OCI-M1 (cell line): ENCODE measurements at regions not wholly inside any gene's neighbourhood (a gene's known extent, or its start where the extent isn't known, plus 50 kb on each side); places are given as distances from the start of the nearest gene placed in this dataset.
A peak's percentile ranks its signal among the peaks of the same experiment; 100 is the strongest.
"Not testable (repeated sequence)": the region's sequence is repeated elsewhere in the genome, so short reads cannot be mapped to it uniquely, and the experiment has no call there.

ENCODE experiments used
- DNase-seq: peaks from one replicate; lab custom pipeline; 2025; lab: John Stamatoyannopoulos, UW

DNA sequence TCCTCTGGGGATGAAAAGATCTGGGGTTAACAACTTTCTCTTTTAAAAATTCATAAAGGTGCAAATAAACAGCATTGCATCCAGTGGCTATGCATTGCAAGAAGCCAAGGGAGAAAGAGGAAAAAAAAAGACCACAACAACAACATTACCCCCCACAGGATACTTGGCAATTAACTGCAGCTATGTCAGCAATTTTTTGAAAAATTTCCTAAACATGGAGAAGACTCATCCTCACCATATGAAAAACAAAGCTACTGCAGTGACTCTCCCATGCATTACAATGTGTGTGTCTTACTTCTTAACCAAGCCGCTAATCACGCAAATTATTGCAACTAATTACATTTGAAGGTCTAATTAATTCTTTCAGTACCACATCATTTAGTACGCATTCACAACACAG, 309.8 kb upstream of the ZNF507 start:
- no peak for DNase-seq

DNA sequence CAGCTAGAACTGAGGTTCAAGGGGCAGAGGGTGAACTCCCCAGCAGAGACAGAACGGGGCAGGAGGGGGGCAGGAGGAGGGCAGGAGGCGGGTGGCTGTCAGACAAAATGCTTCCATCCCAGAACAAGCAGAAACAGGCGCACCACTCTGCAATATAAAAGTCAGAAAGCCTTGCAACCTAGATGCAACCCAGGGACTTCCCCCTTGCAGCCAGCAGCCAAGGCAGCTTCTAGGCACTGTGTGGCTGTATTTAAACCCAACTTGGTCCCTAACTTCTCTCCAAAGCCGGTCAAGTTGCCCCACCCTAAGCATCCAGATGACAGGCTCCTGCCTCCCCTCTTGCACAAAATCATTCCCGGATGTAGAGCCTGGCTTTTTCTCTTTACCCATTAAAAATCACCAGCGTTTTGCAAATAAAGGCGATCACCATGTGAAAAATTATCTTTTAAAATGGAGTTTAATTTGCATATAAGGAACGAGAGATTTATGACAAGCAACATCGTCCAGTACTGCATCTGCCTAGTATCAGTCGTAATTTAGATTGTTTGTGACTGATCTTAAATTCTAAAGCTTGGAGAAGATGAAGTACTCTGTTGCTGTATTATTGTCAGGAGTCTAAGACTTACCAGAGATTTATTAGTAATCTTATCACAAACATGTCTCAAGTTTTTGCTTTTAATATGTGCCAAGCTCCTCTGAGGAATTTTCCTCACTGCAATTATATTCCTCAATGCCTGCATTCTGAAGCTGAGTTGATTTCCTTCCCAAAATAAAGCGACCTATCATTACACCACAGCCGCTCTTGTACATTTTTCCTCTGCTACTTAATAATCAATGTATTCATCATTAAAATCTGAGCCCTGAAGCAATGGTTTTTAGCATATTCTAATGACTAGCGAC, 307.1 kb upstream of the ZNF507 start:
- DNase-seq, result no peak

DNA sequence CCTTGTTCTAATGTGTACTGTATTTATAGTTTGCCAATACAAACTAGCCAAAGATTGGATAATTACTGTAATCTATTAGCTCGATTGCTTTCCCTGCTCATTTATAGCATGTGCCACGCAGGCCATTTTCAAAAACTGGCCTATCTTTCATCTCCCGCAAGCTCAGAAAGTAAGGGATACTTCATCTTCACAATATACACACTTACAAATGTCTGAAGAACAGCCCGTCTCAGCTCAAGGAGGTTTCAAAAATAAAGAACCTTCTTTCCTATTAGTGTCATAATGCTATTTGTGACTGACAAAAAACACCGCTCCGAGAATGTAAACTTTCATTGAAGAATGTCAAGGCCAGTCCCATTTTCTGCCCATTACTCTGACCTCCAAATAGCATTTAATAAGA, 306.4 kb upstream of the ZNF507 start:
- DNase-seq, result no peak

DNA sequence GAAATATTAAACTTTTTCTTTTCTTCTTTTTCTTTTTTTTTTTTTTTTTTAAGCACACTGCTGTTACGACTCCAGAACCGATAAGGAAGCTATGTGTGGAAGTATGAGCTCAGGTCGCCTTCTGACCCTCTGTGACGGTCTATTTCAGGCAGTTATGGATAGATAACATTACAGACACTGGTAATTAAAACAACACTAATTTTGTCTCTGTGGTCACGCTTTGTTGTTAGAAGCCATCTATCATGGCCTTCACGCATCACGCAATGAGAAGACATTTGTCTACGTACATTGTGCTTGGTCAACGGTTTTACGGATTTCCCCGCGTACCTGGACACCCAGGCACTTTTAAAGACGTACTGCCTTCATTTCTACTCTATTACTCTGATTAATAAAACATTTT, 306.0 kb upstream of the ZNF507 start:
- DNase-seq, result no peak

DNA sequence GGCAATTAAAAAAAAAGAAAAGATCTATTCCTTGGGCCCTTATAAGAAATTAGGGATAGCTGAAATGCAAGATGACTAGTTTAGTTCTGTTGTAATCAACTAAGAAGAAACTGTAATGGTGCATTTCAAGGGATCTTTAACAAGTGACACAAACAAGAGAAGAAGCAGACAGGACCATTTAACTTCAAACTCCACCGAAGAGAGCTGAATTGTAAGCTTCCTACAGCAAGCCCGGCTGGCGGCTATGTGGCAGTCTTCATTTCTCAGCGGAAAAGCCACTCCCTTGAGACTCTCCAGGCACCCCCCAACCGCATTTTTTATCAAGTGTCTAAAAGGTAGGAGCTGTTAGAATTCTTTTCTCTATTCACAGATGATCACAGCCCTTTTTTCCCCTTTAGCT, 305.2 kb upstream of the ZNF507 start:
- DNase-seq, result no peak

DNA sequence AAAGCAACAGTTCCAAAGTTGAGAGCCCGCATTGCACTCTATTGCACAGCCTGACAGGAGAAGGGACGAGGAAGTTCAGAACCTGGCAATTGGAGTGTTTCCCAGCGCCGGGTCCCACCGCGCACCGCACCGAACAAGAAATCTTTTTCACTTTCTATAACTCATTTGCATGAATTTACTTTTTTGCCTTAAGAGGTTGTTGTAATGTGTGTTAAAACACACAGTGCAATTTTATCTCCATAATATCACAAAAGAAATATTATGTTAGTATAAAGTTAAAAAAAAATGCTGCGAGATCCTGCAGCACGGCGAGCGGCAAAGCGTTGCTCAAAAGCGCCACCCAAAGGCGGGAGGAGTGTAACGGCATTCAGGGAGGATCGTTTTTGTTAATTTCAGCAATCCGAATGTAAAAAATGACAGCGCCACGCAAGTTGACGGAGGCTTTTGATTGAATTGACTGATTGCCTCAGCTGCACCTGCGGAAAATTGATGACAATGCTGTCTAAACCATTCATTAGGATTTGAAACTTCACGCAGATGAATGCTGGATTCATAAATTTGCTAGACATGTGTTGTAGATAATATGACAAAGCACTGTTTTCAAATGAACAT, 303.6 kb upstream of the ZNF507 start:
- peak; percentile 13 for DNase-seq

DNA sequence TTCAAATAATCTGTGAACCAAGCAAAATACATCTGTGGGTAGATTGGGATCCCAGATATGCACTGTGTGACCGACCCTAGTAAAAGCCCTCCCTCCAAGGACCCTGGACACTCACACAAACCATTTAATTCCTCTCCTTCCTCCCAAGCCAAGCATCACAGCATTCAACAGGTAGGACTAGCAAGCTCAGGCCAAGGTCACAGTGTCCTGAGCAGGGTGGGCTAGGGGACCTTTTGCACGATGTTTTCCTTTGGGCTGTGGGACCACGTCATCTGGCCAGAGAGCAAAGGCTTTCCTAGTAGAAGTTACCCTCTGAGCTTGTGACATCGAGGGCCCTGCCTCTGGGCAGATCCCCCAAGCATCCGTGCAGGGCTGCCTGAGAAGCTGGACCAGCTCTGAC, 297.6 kb upstream of the ZNF507 start:
- DNase-seq, result no peak

DNA sequence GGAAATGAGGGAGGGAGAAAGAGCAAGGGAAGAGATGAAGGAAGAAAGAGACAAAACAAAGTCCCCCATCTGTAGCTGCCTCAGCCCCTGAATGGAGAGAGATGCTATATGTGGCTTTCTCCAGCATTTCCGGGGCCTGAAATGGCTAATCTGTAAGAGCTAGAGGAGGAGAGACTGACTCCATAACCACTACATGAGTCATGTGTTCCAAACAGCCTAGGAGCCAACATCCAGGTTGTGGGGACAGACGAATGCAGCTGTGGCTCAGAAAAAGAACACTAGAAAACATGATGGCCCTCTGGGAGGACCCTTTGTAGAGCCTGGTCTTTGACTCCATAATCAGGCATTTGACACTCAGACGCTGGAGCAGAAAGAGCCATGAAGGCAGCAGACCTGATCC, 292.0 kb upstream of the ZNF507 start:
- DNase-seq, result no peak

DNA sequence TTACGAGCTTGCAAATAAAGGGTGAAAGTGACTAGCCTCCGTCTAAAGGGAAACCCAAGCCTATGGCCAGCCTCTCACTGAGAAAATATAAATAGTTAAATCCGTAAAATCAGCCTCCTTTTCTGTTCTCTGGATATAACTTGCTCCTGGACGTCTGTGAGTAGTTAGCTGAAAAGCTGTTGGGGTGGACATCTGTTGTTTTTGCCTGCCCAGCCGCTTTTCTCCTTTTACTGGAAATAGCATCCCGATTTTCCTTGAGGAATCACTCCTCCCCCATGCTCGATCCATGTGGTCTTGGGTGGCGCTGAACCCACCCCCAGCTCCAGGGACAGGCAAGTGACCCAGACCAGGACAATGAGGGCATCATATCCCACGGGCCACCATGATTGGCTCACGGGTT, 291.5 kb upstream of the ZNF507 start:
- DNase-seq, result no peak

DNA sequence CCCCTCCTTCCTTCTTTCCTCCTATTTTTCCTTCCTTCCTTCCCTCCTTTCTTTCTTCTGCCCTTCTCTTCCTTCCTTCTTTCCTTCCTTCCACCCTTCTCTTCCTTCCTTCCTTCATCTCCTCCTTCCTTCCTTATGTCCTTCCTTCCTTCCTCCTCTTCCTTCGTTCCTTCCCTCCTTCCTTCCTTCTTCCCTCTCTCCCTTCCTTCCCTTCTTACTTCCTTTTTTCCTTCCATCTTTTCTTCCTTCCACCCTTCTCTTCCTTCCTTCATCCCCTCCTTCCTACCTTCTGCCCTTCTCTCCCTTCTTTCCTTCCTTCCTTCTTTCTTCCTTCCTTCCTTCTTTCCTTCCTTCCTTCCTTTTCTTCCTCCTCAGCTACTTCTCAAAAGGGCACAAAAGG, 287.3 kb upstream of the ZNF507 start:
- DNase-seq, result no peak

DNA sequence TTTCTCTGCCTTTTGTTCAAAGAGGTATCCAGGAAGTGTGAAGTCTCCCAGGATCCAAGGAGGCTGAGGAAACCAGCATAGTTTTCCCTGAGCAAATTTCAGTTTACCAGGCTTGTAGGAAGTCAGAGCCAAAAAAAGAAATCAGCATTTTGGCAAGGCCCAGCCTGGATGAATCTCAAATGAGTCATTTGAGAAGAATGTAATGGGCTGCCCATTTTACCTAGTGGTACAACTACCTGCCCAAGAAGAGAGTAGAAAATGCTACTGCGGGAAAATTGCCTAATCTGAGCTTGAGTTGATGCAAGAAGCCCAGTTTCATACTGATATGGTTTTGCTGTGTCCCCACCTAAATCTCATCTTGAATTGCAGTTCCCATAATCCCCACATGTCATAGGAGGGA, 284.1 kb upstream of the ZNF507 start:
- DNase-seq, result no peak

DNA sequence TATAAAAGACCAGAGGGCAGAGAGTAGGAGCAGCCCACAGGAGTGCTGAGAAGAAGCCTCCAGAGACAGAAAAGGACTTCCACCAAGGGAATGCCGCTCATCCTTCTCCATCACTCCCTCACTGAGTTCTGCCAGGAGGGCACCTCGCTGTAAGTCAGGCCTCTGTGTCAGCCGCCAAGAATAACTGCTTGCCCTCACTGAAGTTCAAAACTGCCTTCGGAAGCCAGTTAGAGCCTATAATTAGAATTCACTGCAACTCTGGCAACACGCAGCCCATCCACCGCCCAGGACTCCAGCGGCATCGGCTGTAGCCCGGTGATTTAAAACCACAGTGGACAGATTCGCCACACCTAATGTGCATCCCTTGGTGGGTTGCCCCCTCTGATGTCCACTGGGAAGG, 281.8 kb upstream of the ZNF507 start:
- no peak for DNase-seq

DNA sequence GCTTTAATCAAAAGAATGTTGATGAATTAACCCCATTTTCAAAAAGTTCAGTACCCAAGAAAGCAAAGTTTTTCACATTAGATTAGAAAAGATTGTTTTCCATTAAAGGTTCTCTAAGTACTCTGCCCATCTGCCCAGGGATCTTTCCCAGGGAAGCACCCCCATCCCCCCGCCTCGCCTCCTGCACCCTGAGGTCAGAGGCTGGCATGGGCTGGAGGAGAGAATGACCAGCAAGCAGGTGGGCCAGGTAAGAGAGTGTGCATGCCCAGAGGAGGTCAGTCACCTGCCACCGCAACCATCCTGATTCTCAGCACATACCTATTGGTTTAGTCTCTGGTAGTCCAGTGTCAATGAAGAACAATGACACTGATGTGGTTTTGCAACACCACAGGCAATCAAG, 279.4 kb upstream of the ZNF507 start:
- no peak for DNase-seq

DNA sequence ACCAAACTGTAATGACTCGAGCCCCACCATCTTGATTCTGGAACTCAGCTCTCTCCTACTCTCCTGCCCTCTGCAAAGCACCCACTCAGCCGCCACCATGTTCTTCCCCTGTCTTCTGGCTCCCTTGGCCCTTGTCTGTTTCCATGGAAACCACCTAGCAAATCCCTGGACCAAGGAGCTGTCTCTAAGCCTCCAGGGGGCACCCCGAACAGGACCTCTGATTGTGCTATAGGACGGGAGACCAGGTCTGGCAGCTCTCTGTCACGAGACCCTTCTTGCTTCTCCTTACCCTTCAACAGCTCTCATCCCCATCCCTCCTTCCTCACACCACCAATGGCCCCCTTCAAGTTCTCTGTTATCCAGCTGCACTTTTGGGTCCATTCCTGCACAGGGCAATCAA, 277.7 kb upstream of the ZNF507 start:
- no peak for DNase-seq

DNA sequence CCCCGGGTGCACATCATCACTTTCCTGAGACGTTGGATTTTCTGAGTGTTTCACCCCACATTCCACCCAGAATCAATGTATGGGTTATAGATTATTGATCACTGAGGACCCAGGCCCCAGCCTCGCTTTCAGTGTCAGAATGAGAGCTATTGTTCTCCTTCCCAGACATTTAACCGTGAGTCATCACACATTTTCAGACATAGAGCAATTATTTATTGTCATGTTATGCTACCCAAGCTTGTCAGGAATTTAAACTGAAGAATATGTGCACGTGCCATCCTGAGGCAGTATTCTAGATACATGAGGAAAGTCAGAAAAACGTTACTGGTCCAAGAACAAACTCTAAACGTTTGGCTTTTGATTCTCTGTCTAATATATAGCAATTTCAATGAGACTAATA, 276.6 kb upstream of the ZNF507 start:
- DNase-seq, result no peak

DNA sequence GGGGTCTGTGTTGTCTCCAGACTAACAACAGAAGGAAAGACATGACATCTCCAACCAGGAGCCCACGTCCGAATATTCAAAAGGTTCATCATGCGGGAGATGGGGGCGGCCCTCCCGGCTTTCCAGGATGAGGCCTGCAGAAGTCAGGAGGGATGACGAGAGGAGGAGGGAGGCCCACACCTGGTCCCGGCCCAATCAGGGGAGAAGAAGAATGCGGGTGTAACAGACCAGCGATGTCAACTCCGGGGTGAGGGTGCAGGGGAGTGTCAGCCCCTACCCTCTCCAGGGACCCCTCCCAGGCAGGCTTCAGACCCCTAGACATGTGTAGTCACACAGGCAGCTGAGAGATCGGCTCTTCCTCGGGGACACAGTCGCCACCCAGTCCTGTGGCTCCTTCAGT, 275.3 kb upstream of the ZNF507 start:
- no peak for DNase-seq

DNA sequence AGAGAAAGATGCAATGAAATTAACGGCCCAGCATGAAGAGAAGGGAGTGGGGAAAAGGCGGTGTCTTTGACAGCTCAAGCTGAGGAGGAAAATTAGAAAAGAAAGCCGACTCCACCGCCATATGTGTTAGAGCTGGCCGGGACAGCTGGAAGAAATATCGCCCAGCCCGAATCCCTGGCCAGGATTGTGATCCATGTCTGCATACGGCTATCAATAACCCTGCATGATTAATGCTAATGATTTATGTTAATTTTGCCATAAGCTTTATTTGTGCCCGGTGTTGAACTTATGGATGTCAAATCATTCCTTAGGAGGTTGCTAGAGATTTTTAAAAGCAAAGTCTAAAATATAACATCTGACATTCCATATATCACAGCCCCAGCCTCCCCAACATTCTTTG, 263.4 kb upstream of the ZNF507 start:
- no peak for DNase-seq

DNA sequence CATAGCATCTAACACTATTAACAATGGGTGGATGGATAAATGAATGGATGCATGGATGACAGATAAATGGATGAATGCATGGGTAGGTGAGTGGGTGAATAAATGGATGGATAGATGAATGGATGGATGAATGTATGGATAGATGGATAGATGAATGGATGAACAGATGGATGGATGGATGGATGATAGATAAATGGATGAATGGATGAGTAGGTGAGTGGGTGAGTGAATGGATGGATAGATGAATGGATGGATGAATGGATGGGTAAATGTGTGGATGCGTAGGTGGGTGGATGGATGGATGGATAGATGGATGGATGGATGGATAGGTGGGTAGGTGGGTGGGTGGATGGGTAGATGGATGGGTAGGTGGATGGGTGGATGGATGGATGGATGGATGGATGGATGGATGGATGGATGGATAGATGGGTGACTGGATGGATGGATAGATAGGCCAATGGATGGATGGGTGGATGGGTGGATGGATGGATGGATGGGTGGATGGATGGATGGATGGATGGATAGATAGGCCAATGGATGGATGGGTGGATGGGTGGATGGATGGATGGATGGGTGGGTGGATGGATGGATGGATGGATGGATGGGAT, 260.6 kb upstream of the ZNF507 start:
- not testable (repeated sequence) for DNase-seq

DNA sequence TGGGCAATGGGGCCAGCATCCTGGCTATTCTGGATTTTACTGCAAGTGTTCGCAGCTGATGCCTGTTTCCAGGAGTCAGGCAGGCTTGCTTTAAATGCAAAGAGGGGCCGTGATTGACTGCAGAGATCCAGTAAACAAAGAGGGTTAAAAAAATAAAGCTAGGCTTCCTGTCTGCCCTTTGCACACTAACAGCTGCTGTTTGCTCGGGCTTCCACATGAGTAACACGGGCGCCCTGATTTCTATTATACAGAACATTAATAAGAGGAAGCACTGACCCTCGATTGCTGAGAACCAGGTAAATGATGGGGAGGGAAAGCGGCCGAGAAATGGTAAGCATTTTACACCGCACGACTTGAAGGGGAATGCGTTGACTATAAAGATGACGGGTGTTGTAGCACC, 254.2 kb upstream of the ZNF507 start:
- no peak for DNase-seq

DNA sequence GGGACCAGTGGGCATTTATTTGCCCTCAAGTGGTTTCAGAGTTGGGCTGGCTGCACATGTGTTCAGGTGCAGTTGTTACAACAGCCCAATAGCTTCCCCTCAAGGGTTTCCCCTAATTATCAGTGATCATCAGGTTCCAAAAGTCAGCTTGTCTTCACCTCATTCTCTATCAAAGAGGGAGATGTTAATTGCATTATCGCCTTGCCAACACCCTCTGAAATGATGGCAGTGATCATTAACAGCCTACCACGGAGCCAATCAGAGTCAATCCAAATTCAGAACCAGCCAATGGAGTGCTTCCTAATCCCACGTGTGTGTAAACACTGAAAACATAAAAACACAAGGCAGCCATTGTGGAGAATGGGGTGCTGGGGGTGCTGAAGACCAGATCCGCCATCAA, 248.4 kb upstream of the ZNF507 start:
- DNase-seq, result no peak

DNA sequence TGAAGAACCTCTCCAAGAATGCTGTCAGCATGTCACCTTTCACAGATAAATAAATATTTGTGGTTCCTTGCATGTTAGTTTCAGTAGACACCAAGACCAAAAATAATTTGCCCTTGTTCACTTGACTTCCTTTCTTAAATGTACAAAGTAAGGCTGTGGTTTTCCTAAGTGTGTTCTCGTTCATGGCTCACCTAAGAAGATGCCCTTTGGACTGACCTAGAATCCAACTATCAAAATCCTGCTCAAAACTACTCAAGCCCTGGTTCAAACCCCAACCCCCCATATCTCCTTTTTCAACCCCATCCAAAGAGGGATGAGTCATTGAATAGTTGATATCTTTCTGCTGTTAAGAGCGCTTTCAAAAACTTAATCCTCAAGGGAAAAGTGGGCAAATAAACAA, 247.8 kb upstream of the ZNF507 start:
- DNase-seq, result no peak

DNA sequence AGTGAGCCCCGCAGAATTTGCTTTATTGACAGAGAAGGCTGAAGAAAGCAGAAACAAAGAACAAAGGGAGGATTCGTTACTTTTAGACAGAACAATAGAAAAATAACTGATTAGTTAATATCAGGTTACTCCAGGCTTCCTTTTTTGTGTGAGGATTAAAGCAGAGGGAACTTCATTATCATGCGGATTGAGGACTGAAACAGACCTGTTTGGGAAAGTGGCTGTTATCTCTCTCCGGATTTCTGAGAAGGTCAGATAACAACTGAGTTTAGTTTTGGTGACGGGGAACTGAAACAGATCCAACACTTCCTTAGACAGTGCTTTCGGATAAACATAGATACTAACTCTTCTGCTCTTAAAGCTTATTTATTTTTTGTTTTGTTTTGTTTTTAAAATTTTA, 246.4 kb upstream of the ZNF507 start:
- no peak for DNase-seq

DNA sequence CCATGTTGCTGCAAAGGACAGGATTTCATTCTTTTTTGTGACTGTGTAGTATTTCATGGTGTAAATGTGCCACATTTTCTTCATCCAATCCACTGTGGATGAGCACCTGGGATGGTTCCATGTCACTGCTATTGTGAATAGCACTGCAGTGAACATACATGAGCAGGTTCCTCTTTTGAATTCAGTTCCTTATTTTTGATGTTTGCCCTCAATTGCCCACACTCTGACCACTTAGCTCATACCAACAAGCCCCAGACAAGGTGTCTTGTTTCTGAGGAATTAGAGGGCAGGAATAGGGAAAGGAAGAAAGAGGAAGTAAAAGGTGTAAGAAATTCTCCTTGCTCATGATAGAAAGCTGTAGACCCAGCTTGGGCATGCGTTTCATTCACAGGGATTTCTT, 244.2 kb upstream of the ZNF507 start:
- DNase-seq, result peak; percentile 12
